GM19025 (cell line): ENCODE measurements at regions not wholly inside any gene's neighbourhood (a gene's known extent, or its start where the extent isn't known, plus 50 kb on each side); places are given as distances from the start of the nearest gene placed in this dataset.

Source experiments
- ATAC-seq: cut with Tn5 transposase; IDR thresholded peaks from one replicate; pipeline ENCODE4 v1.9.1; 2021; ENCODE audit warnings: mild to moderate bottlenecking, low read depth, moderate library complexity; ENCODE audit not compliant: unreplicated experiment

DNA sequence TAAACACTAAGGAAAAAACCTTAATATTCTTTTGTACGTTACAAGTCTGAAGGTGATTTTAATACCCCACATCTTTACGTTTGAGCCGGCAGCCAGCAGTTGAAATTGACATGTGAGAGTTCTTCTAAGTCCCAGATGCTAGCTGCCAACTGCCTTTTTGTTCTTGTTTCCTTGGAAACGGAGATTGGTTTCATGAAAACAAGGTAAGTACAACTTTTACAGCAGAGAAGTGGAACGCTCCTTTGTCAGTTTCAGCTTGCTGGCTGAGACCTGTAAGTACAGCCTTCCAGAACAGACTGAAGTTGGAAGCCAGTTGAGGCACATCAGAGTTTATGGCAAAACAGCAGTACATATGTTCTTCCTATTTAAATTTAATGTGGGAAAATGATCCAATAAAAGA, 1018.4 kb upstream of the ARRDC3 start:
- ATAC-seq = no peak

DNA sequence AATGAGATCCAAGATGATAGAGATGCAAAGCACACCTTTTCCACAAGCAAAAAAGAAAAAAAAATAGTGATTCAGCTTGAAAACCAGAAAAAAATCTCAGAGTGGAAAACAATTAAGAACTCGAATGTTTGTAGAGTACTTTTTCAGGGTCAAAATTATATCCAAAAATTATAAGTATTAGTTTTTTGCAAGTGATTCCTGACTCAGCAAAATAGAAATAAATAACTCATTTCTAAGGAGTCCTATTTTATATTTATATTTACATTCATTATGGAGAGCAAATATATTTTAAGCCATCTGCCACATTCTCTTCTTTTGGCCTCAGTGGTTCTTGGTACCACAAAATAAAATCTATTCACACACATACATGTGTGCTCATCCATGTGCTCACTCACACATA, 1011.8 kb upstream of the ARRDC3 start:
- no peak for ATAC-seq

DNA sequence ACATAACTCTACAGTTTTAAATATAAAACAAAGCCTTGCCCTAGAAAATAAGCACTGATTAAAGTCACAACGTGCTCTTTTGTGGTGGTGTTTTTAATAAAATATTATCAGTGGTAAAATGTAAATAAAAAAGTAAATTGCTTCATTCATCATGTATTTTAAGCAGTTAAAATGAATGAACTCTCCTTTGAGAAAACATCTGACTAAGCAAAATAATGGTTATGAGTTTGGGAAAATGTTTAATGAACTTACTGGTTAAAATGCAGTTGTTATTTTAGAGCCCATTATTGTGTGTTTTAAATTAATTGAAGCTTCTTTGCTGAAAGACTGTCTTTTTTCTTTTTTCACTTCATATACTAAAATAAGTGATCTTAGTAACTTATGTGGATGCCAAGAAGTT, 1007.5 kb upstream of the ARRDC3 start:
- no peak for ATAC-seq

DNA sequence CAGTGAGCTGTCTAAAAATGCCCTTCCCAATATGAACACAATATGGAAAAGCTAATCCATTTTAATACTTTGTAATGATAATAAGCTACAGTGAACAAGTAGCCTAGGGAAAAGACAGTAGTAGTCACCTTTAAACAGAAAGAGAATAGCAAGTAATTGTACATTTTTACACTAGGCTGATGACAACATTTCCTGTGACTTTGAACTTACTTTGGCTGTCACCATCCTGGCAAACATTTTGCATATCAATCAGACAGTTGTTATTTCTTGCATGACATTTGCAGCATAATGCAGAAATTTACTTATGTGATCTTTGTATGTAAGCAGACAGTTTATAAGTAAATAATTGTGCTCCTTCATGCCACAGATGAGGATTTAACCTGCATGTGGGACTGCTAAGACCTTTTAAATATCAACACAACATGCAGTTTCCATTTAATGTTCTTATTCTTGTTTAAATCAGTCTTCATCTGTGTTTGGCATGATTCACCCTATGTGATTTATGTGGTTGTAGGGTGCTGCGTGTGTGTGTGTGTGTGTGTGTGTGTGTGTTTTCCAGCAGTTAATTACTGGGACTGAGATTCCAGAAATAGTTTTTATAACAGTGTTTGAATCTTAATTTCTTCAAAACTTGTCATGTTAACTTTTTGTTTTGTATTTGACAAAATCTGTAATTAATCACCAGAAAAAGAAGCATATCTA, 997.1 kb upstream of the ARRDC3 start:
- ATAC-seq = no peak

DNA sequence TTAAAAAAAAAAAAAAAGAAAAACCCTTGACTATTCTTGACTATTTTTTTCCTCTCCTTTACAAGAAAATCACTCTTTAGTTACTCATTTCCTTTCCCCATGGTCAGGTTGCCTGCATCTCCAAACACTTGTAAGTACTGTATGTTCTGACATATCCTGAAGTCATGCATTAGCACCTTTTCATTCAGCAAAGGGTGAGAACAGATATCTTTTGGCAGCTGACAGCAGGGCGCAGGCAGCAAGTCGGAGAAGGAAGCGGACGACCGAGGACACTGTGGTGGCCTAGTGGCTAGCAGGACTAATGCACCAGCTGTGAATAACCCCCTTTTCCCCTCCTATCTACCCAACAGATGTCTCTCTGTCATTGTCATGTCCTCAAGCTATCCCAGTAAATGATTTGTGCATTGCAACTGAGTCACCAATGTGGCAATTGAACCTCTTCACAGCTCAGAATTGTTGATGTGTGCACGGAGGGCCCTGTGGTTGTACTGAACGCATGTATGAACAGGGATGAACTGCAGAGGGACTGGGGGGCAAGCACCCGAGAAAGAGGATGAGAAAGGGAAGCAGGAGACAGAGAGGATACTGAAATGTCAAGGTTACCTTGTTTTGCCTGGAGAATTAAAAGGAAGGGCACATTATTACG, 996.0 kb upstream of the ARRDC3 start:
- ATAC-seq = no peak

DNA sequence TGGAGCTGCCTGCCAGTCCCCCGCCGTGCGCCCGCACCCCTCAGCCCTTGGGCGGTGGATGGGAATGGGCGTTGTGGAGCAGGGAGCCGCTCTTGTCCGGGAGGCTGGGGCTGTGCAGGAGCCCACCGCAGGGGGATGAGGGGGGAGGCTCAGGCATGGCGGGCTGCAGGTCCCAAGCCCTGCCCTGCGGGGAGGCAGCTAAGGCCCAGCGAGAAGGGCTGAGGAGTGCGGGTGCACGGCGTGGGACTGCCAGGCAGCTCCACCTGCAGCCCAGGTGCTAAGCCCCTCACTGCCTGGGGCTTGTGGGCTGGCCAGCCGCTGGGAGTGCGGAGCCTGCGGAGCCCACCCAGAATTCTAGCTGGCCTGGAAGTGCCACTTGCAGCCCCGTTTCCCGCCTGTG, 991.7 kb upstream of the ARRDC3 start:
- no peak for ATAC-seq

DNA sequence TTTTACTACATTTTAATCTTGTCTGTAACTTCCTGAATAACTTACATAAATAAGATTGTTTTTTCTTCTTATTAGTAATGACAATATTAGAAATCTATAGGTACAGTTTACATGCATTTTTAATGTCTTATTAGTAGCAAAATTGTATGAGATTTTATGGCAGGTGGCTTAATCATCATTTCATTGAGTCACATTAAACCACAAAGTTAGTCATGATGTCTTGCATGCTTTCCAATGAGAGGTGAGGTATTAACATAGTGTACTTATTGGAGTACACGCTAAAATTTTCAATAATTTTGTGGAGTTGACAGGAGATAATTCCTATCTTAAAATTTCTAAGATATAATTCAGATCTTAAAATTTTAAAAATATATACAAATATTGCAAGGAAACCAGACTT, 989.6 kb upstream of the ARRDC3 start:
- no peak for ATAC-seq

DNA sequence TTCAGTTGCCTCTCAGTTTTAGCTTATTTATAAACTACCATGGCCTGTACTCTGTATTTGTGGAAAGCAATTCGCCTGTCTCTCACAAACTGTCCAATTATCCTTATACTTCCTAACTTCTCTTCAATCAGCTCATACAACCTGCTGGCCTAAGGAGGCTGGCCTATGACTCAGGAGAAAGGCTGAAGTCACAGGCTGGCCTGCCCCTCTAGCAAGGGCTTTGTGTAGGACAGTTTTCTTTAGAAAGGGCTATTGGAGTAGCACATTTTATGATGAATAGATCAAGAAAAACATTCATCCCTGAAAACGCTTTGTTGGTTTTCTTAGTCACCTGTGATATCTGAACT, 988.7 kb upstream of the ARRDC3 start:
- ATAC-seq = no peak

DNA sequence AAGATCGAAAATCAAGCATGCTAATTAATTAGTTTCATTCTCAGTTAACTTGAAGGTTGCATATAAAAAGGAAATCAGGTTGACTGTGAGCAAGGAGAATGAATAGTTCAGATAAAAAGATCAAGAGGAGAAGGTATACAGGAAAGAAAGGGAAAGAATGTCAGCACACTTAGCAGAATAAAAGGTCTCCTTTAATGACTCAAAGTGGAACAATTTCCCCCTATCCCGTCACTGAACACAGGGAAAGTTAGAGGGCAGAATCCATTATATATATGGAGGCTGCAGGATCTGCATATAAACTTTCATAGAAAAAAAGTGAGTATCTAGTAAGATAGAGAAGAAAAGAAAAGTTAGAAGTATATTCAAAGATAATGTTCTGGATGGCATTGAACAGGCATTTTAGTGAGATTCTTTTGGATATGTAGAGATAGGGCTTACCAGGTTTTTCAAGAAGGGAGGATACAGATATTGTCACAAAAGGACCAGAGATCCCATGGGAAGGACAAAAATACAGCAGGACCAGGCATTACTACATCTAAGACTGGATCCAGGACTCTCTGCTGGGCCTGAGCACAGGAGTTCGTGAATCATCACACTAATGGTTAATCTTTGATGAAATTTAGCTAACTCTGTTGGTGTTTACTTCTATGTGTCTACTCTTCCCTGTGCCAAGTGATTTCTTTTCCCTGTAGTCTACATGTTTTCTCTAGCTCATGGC, 988.2 kb upstream of the ARRDC3 start:
- no peak for ATAC-seq

DNA sequence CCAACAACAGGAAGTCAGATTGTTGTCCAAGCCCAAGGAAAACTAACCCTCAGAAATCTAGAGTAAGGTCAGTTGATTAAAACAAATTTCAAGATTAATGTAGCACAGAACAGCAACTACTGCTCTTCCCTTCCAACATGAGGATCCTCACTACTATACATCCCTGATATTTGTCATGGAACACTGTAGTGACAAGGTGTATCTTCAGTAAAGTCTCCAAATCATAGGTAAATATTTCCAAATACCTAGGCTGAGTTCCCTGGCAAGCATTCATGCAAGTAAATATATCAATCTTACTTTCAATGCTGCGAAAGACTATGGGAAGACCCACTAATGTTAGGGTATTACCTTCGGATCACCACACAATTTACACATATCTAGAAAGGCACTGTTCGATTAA, 986.9 kb upstream of the ARRDC3 start:
- no peak for ATAC-seq

DNA sequence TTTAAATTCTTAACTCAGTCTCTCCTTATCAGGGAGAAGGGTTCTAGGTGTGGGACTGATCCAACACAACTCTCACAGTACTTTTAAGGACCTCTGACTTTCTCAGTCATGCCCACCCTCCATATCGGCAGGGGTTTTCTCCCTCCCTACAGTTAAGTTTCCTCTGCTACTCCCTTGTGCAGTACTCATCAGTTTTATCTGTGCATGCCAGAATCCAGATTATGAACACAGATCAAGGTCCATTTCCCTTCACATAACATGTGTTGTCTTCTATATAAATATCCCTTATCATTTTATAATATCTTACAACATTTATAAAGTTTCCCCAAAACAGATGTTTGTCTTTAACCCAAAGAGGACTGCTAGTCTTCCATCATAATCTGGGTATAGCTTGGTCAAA, 986.5 kb upstream of the ARRDC3 start:
- ATAC-seq = no peak

DNA sequence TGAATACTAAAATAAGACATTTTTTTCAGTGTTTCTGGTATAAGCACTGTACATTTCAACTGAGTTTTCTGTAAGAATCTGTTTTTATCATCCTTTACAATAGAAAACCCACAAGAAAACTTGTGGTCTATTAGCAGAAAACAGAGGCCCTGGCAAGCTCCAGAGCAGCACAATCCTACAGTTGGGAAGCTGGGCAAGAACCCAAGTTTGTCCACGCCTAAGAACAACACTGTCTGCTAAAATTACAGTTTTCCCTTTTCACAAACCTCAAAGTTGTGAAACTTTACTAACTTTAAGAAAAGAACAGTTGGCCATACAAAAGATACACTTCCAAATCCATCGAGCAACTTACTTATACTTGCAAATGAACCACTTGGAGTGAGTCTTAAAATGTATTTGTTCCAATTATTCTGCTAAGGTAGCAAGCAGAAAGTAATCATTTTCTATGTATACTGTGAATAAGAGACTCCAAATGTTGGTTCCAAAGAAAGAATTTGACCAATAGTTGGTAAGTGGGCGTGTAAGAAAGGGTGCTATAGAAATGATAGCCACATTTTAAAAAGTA, 982.0 kb upstream of the ARRDC3 start:
- ATAC-seq = no peak

DNA sequence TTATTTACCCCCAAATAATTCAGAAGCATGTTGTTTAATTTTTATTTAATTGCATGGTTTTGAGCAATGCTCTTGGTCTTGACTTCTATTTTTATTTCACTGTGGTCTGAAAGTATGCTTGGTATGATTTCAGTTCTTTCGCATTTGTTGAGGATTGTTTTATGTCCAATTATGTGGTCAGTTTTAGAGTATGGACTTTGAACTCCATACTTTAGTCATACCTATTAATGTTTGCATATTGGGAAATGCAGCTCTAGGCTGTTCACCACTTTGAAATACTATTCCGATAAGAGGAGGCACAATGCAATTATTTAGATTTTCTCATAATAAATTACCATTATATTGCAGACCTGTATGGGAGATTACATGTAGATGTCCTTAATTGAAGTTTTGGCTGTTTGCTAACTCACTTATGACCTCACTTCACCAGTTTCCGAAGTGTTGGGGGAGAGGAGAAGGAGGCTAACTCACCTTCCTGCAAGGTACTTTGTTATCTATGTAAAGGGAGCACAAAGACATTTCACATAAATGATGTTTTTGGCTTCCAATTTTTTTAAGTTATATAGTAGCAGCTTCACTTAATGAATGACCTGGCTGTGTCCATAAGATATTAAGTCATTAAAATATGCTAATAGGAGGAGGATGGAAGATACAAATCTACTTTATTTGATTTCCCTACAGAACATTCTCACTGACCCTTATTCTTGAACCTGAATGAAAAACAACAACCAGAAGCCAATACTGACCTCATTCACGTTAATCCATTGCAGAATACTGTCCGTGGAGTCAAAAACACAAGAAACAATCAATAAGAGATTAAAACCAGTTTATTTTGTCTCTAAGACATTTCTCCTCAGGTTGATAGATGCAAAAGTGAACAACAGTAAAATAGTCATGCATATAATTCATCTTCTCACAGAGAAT, 970.3 kb upstream of the ARRDC3 start:
- no peak for ATAC-seq

DNA sequence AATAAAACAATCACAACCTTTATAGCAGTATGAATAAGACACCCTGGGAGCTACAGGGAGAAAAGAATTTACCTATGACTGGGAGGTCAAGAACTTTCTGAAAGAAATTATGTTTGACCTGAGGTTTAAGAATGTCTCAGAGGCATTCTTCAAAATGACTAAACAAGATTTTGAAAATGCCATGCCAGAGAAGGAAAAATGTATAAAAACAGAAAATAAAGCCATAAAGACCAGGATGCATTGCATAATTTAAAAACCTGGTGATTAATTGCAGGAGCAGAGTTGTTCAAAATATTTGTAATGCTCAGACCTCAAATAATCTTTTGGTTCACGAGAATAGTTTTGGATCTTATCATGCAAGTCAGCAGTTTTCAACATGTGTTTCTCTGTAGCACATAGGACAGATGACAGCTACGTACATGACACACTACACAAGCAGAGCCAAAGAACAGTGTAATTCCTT, 954.7 kb upstream of the ARRDC3 start:
- no peak for ATAC-seq

DNA sequence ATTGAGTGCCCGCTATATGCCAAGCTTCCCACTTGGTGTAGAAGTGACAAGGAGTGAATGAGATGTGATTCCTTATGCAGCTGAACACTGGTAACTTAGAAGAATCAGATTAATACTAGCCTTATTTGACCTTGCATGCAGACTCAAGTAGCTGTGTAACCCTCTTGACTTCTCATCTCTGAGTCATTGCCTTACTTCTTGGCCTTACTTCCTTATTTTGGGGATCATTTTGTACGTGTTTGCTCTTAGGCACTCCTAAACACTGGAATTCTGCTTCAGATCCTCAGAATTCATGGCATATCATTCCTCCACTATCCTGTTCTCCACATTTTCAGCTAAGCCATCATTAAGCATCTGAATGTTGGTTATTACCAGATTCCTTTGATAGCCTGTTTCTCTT, 948.9 kb upstream of the ARRDC3 start:
- no peak for ATAC-seq

DNA sequence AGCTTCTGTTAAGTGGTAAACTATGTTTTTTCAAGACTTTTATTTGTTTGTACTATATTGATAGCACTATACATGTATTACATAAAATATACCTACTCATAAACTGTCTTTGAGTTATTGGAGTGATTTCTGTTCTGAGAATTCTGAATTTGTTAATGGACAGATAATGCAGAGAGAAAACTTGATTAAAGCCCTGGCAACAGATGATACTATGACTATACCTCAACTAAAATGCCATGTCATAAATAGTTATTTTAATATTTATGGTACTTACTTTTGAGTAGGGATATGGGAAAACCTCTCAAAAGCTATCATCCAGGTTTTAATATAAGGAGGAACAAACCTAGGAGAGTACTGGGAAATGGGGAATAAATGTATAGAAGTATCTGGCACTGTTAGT, 947.2 kb upstream of the ARRDC3 start:
- ATAC-seq = no peak

DNA sequence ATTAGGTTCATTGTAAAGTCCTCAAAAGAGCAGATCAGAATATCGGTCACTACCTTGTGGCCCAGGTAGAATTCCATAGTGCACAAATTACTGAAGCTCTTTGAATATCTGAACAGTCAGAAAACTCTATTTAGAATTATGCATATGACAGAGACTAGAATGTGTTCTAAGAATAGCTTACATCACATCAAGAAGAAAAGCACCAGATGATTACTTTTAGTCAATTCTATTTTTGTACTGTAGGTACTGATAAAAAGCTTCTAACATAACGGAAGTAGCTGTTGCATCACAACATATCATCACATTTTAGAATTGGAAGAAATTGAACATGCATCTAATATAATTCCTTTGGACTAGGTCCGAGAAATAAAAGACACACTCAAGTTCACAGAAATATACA, 946.6 kb upstream of the ARRDC3 start:
- ATAC-seq = no peak

DNA sequence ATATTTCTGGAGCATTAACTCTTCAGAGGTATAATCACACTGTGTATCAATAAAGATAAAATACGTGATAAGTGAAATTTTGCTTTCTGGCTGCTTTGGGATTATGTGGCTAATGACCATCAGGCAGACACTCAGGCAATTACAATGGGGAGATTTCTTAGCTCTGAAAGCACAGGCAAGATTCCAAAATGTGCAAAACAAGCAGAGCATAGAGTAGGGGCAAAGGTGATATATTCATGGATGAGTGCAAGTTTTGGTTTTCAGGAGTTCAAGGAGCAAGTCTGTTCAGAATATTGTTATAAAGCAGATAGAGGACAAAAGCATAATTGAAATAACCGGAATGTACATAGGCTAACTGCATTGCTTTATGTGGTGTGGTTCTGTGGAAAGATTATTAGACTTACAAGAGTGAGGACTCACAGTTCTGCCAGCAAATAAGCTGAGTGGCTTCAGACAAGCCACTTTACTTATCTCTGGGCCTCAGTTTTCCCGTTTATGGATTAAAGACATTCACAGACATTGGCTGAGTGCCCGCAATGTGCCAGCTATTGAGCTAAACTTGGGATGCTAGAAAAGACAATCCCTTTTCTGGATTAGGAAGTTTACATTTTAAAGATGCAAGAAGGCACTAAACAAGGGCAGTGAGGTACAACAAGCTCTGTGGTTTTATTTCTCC, 945.6 kb upstream of the ARRDC3 start:
- ATAC-seq = no peak

DNA sequence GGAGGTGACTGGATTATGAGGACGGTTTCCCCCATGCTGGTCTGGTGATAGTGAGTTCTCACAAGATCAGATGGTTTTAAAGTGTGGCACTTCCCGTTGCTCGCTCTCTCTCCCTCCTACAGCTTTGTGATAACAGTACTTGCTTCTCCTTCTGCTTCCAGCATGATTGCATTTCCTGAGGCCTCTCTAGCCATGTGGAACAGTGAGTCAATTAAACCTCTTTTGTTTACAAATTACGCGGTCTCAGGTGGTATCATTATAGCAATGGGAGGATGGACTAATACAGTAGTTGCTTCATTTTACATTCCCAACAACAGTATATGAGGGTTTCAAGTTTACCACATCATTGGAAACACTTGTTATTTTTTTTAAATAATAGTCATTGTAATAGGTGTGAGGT, 937.3 kb upstream of the ARRDC3 start:
- ATAC-seq = no peak

DNA sequence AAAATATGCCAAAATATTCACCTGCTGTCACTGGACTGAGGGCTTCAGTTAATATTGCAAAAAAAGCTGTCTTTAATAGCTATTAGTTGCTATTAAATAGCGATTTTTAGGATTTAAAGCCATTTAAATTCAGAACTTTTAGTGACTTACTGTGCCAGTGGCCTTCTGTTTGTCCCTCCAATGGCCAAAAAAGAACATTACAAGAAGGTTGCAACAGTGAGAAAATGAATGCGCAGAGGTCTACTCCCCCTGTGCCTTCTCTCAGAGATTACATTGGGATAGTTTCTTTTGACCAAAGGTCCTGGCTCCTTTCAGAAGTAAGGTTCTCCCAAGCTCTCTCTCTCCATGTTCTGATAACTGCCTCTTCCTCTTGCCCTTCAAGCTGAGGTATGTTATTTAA, 930.3 kb upstream of the ARRDC3 start:
- ATAC-seq = no peak
